ENCODE measurements at regions not wholly inside any gene's neighbourhood (a gene's known extent, or its start where the extent isn't known, plus 50 kb on each side); places are given as distances from the start of the nearest gene placed in this dataset.

DNA sequence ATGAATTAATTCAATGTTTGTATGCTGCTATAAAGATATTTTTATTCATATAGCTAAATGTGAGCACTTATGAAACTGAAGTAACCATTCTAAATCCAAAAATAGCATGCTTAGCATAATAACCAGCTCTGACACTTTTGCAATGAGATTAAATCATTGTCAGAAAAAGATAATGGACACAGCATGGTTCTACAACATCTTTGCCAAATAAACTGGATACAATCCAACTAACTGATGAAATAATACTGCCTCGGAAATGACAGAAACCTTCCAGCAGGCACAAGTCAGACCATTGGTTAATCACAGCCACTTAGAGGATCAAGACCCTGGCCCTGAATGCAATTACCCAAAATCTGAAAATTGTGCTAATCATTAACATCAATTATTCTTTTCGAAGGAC is 592.7 kb upstream of the ADGRL4 start:
- DNase-seq: no peak

GRCh38 chr1:79595931-79596330 is 589.4 kb upstream of the ADGRL4 start:
- DNase-seq: no peak

DNA sequence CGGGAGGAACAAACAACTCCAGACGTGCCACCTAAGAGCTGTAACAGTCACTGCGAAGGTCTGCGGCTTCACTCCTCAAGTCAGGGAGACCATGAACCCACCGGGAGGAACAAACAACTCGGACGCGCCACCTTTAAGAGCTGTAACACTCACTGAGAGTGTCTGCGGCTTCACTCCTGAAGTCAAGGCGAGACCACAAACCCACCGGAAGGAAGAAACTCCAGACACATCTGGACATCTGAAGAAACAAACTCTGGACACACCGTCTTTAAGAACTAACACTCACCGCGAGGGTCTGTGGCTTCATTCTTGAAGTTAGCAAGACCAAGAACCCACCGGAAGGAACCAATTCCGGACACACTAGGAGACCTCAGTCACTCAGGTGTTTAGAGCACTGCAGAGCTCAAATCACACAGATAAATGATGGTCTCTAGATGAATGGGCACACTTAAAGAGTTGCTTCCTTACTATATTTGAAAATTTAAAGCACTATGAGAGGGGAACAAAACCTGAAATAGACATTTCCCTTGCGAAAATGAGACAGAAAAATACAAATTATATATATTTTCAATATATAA is 587.7 kb upstream of the ADGRL4 start:
- no peak for DNase-seq

DNA sequence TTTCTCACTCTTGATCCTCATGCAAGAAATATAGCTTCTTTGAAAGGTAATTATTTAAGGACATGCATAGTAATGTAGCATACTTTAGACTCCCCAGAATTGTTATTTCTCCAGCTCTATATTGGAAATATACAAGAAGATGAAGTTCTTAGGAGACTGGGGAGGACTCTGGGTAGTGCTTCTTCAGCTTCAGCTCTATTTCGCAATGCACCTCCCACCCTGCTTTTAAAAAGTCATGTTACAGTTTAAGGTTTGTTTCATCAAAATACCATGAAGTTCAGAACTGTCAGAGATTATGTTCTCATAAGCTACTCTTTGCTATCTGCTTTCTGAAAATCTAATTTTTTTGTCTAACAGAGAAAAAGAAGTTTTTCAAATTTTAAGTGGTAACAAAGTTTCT is 586.2 kb upstream of the ADGRL4 start:
- no peak for DNase-seq

GRCh38 chr1:79588719-79589118 is 582.2 kb upstream of the ADGRL4 start:
- DNase-seq: no peak

GRCh38 chr1:79587229-79587628 is 580.7 kb upstream of the ADGRL4 start:
- DNase-seq: no peak

DNA sequence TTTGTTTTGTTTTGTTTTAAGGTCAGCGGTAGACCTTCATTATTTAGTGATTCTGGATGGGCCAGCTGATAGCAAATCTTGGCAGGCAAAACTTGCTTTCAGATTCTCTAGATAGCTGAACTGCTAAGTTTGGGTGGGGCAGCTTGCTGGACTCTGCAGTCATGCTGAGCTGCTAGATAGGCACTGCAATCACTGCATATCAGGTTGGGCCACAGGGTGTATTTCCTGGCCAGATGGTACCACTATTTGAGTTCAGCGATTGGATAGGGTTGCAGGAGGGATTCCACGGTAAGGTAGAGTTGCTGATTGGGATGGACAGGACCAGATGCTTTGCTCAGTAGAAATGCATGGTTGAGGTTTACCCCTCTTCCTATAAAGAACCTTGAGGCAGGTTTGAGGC is 579.3 kb upstream of the ADGRL4 start:
- DNase-seq: no peak

DNA sequence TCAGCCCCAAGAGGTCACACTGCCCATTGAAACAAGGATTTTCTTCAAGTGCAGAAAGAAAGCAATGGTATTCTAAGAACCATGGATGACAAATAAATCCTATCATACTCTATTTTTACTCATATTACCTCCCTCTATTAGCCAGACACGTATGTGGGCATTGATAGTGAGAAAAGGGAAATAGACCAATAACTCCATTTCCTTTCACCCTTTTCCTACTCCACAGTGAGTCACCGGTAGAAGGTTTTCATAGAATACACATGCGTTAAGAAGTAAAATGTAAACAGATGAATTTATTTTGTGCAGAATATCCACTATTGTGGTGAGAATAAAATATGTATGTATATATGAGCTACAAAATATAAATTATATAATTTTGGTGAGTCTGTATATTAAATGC is 568.9 kb upstream of the ADGRL4 start:
- DNase-seq: no peak

DNA sequence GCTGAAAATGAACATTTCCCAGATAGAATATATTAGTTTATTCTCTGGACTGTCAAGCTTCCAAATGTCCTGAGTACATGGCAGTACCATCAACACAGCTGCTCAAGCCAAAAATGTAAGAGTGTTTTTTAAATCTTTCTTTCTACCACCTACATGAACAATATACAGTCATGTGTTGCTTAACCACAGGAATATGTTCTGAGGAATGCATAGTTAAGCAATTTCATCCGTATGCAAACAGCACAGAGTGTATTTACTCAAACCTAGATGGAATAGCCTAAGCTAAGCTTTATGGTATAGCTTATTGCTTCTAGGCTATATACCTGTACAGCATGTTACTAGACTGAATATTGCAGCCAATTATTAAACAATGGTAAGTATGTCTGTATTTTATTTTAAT is 561.9 kb upstream of the ADGRL4 start:
- DNase-seq: no peak

GRCh38 chr1:79561521-79561978 is 555.0 kb upstream of the ADGRL4 start:
- no peak for DNase-seq

DNA sequence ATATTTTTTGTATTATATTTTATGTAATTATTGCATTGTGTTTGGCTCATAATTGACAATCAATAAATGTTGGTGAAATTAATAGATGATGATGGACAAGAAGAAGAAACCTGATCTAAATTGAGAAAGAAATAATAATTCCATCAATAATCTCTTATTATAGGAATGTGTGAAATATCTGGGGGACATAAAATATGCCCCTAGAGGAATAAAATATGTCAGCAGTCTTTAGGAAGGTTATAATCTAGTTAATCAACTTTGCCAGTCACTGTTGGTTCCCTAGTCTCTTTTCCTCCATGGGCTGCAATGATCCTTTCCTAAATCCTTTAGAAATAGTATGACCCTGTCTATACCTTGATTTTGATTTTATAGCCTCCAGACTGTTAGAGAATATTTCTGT is 549.7 kb upstream of the ADGRL4 start:
- DNase-seq: no peak

DNA sequence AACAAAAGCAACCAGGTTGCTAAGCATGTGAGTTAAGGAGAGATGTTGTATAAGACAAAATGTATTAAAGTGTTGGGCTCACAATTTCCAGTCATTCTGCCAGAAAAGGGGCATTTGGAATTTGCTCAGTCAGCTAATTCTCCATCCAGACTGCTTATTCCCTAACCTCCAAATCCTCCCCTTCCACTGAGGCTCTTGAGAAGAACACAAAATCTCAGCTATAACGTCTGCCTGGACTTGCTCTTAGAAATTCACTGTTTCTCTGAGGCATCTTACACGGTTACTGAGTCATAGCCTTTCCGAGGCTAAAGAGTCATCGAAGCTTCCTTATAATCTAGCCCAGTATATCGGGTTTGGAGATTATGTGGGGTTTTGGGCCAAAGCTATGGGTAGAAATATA is 548.2 kb upstream of the ADGRL4 start:
- no peak for DNase-seq

DNA sequence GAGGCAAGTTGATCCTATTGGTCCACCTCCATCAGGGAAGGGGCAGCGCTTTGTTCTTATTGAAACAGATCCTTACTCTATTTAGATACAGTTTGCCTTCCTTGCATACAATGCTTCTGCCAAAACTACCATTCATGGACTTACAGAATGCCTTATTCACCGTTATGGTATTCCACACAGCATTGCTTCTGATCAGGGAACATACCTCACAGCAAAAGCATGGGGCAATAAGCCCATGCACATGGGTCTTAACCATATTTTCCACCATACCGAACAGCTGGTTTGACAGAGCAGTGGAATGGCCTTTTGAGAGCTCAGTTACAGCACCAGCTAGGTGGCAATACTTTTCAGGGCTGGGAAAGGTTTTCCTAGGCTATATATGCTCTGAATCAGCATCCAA is 544.8 kb upstream of the ADGRL4 start:
- no peak for DNase-seq

DNA sequence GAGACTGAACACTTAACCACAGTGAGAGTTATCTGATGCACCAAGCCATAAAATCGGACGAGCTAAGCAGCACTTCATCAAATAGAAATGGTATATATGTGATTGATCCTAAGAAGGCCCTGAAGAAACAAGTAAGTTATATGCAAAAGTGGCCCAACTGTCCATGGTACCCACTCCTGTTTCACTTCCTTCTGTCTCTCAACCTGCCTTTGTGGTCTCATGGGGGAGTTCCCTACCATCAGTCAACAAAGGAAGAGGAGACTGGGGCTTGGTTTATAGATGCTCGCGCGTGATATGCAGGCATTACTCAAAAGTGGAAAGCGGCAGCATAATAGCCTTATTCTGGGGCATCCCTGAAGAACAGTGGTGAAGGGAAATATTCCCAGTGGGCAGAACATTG is 543.9 kb upstream of the ADGRL4 start:
- no peak for DNase-seq

DNA sequence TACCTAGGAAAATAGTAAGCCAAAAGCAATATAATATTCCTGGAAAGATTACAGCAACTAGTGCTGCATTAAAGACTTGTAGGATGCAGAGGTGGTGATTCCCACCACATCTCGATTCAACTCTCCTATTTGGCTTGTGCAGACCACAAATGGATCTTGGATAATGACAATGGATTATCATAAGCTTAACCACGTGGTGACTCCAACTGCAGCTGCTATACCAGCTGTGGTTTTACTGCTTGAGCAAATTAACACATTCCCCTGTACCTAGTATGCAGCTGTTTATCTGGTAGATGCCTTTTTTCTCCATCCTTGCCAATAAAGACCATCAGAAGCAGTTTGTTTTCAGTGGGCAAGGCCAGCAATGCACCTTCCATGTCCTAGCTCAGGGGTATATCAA is 542.7 kb upstream of the ADGRL4 start:
- DNase-seq: no peak

DNA sequence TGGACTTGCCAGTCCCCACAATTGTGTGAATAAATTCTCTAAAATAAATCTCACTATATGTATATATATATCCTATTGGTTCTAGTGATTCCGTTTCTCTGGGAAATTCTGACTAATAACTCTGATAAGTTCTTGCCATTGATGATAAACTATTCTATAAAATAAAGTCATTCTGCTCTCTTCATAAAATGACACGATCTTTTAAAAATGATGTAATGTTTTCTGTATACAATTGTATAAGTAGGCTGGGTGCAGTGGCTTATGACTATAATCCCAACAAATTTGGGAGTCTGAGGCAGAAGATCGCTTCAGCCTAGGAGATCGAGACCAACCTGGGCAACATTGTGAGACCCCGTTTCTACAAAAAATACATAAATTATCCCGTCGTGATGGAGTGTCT is 541.0 kb upstream of the ADGRL4 start:
- no peak for DNase-seq

DNA sequence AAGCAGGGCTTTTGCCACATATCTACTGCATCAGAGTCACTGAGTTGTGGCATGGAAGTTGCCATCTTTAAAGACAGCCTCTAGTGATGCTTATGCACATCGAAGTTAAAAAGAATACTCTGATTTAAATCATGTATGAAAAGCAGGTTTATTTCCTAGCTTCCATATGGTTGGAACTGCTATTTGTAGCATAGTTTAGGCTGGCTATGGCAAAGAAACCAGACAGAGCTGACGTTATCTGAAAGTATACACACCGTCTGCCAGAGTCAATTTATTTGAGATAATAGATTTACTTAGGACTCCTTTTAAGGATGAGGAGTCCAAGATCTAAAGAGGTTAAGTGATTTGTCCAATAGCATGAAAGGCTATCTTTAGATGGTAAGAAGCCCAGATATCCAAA is 536.9 kb upstream of the ADGRL4 start:
- DNase-seq: no peak

GRCh38 chr1:79539001-79539400 is 532.5 kb upstream of the ADGRL4 start:
- no peak for DNase-seq

DNA sequence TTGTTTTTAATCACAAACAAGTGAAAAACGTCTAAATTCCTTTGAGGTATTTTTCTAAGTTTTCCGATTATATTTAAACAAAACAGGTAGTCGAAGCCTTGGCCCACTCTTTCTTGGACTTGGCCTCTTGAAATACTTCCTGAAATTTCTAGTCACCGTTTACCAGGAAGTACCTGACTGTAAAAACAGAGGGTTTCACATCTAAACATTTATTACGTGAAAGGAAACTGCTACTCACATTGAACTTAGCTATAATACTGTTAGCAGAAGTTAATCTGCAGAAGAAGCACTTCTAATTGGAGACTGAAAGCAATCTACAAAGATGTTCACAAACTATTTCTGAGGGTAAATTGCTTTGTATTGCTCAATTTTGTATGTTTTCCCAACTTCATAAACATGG is 526.0 kb upstream of the ADGRL4 start:
- no peak for DNase-seq

- DNase-seq: no peak
These were observed 525.3 kb upstream of the ADGRL4 start for GRCh38 chr1:79531790-79532189.

DNA sequence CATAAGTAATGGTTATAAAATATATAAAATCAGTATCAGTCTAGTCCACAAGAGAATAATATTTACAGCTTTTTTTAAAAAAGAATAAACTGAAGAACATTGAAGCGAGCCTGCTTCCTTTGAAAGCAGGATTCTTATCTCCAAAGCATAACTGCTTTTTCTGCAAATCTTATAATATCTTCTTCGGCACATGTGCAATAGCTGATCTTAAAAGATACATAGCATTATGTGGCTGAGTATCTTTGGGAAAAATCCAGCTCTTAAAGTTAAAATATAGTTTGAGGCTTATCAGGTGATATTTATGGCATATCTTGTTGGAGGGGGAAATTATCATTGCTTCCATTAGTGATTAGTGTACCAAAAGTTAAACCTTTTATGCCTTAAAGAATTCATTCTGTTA is 523.9 kb upstream of the ADGRL4 start:
- DNase-seq: no peak

DNA sequence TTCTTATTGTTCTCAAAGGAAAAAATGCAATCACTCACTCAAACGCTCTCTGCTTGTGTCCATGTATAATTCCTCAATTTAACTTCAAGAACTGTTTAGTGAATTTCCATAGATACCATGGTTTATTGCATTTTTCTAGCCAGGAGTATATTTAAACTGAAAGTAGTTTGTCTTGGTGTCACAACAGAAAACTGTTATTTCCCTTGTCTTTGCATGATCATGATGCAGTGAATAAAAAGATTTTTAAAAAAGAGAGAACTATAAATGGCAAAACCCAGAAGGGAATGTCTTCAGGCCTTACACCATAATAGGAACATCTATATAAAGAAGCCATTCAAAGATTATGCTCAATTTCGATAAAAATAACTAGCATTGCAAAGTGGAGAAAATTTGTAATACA is 523.5 kb upstream of the ADGRL4 start:
- no peak for DNase-seq

DNA sequence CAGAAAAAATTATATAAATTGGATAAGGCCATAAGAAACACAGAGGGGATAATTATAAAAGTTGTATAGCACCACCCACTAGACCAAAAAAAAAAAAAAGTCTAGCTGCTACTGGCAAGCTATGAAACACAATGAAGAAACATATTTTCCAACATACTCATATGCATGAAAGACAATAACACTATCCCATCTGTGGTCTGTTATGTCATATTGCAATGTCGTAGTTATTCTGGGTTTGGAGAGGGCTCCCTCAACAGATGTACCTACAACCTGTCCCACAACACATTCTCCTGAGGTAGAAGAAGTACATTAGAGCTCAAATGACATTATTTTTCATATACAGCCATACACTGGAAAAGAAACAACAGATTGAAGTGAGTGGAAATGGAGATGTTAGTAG is 517.6 kb upstream of the ADGRL4 start:
- DNase-seq: no peak

DNA sequence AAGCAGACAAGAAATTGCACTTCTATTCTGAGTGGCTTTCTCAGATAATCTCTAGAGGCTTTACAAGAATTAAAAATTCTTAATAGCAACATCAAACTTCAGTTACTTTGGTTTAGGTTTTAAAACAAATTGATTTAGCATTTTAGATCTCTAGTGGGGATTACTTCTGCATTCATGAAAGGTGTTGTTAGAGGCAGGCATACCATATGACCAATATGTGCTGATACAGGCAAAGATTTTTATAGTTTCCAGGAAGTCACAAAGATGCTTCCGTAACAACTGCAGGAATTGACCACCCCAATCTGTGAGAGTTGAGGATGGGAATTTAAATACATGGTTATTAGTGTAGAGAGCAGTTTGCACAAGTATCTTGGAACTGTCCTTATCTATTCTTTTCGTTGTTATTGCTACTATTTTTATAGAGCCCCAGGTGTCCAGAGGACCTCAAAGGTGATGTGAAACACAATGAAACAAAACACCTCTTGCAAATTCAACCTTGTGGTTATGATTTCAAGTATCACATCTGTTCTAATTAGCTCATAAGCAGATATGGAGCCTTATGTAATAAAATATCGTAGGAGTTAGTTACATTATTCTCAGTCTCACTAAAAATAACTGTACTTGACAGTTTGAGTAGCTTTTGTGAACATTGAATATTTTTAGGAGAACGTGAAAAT is 512.7 kb upstream of the ADGRL4 start:
- no peak for DNase-seq

GRCh38 chr1:79517470-79518224 is 511.1 kb upstream of the ADGRL4 start:
- DNase-seq: no peak

Data from NCI-H1694 (cell line).